Smooth muscle cell (in vitro differentiated cells): ENCODE measurements at regions not wholly inside any gene's neighbourhood (a gene's known extent, or its start where the extent isn't known, plus 50 kb on each side); places are given as distances from the start of the nearest gene placed in this dataset.

Source experiments
- DNase-seq: peaks from one replicate; lab custom pipeline; 2025; ENCODE audit not compliant: unreplicated experiment; lab: John Stamatoyannopoulos, UW
- H2AFZ ChIP-seq: fragments of 200-600 bp; sonication (generic); 2 replicates; pipeline ENCODE4 v1.6.0; 2016; ENCODE audit warnings: antibody characterized with exemption, low read depth, mild to moderate bottlenecking
- H3F3A ChIP-seq: fragments of 200-600 bp; sonication (generic); 2 replicates; pipeline ENCODE4 v1.6.0; 2017; ENCODE audit warnings: antibody characterized with exemption, low read depth
- H3K27ac ChIP-seq: fragments of 200-600 bp; sonication (generic); 2 replicates; pipeline ENCODE4 v1.5.1; 2016; ENCODE audit warnings: low read depth, mild to moderate bottlenecking
- H3K27me3 ChIP-seq: fragments of 200-600 bp; sonication (generic); 2 replicates; pipeline ENCODE4 v1.6.1; 2016; ENCODE audit warnings: low read depth, mild to moderate bottlenecking
- H3K36me3 ChIP-seq: fragments of 200-600 bp; sonication (generic); 2 replicates; pipeline ENCODE4 v1.5.1; 2016; ENCODE audit warnings: low read depth
- H3K4me1 ChIP-seq: fragments of 200-600 bp; sonication (generic); 2 replicates; pipeline ENCODE4 v1.5.1; 2016; ENCODE audit warnings: low read depth
- H3K4me2 ChIP-seq: fragments of 200-600 bp; sonication (generic); 2 replicates; pipeline ENCODE4 v1.6.0; 2016; ENCODE audit warnings: mild to moderate bottlenecking
- H3K4me3 ChIP-seq: fragments of 200-600 bp; sonication (generic); 2 replicates; pipeline ENCODE4 v1.5.1; 2016; ENCODE audit warnings: mild to moderate bottlenecking
- H3K79me2 ChIP-seq: fragments of 200-600 bp; sonication (generic); 2 replicates; pipeline ENCODE4 v1.6.0; 2016; ENCODE audit warnings: low read depth, mild to moderate bottlenecking
- H3K9ac ChIP-seq: fragments of 200-600 bp; sonication (generic); 2 replicates; pipeline ENCODE4 v1.6.0; 2016; ENCODE audit warnings: low read depth
- H3K9me3 ChIP-seq: fragments of 200-600 bp; sonication (generic); replicated peaks from 2 replicates; pipeline ENCODE4 v1.5.1; 2016; ENCODE audit warnings: low read depth
- H4K20me1 ChIP-seq: fragments of 200-600 bp; sonication (generic); 2 replicates; pipeline ENCODE4 v1.6.0; 2016; ENCODE audit warnings: low read depth
- WGBS: methylation state at CpG from one replicate; pipeline ENCODE4 v1.1.7; 2016; ENCODE audit warnings: low lambda C conversion rate; 5-methylcytosine and 5-hydroxymethylcytosine counted together
- TF ChIP-seq, protein P1 (sequence below): fragments of 200-600 bp; sonication (generic); IDR thresholded peaks from 2 replicates; pipeline ENCODE4 v1.5.1; 2017; ENCODE audit warnings: borderline replicate concordance, mild to moderate bottlenecking, antibody characterized with exemption; ENCODE audit not compliant: insufficient read depth, poor library complexity, severe bottlenecking

DNA sequence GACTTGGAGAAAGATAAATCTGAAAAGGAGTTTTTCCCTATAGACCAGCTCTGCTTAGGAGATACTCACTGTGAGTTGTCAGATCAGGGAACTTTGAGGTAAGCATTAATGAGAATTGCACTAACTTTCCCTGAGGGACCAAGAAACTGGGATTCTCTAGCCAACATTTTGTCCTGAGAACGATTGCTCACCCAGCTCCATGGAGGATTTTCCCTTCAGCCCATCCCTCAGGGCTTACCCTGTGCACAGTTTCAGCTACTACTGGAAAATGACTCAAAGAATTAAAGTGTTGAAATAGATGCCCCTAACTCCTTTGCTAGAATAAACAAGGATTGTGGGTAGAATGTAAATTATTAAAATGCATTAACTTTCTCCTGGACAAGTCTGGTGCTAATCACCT is 237.2 kb upstream of the IL12B start:
- H3K4me2 ChIP-seq, result no peak overlapping the region
- no peaks in the 10 kb centered on the region for H3K27me3 ChIP-seq
- WGBS, result 50% methylated on average over 1 of the region's 1 CpG
- H2AFZ ChIP-seq, result no peak overlapping the region
- TF ChIP-seq, protein P1, sequence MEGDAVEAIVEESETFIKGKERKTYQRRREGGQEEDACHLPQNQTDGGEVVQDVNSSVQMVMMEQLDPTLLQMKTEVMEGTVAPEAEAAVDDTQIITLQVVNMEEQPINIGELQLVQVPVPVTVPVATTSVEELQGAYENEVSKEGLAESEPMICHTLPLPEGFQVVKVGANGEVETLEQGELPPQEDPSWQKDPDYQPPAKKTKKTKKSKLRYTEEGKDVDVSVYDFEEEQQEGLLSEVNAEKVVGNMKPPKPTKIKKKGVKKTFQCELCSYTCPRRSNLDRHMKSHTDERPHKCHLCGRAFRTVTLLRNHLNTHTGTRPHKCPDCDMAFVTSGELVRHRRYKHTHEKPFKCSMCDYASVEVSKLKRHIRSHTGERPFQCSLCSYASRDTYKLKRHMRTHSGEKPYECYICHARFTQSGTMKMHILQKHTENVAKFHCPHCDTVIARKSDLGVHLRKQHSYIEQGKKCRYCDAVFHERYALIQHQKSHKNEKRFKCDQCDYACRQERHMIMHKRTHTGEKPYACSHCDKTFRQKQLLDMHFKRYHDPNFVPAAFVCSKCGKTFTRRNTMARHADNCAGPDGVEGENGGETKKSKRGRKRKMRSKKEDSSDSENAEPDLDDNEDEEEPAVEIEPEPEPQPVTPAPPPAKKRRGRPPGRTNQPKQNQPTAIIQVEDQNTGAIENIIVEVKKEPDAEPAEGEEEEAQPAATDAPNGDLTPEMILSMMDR, result no peak
- H3K27ac ChIP-seq, result no peak overlapping the region
- H4K20me1 ChIP-seq, result no peaks in the 10 kb centered on the region
- H3K9ac ChIP-seq, result no peak overlapping the region
- H3K9me3 ChIP-seq, result no peaks in the 10 kb centered on the region
- H3K4me3 ChIP-seq, result no peak overlapping the region
- no peaks in the 10 kb centered on the region for H3K79me2 ChIP-seq
- no peak for DNase-seq
- no peaks in the 10 kb centered on the region for H3K4me1 ChIP-seq
- no peaks in the 10 kb centered on the region for H3F3A ChIP-seq
- no peaks in the 10 kb centered on the region for H3K36me3 ChIP-seq

GRCh38 chr5:159571501-159572244 is 241.4 kb upstream of the IL12B start:
- H3K27me3 ChIP-seq, result no peaks in the 10 kb centered on the region
- H3K9me3 ChIP-seq, result no peaks in the 10 kb centered on the region
- DNase-seq, result no peak
- H3K27ac ChIP-seq, result no peak overlapping the region
- no peaks in the 10 kb centered on the region for H3K36me3 ChIP-seq
- 52% methylated on average over 1 of the region's 1 CpG for WGBS
- TF ChIP-seq, protein P1, result no peak
- no peak overlapping the region for H3K4me2 ChIP-seq
- H2AFZ ChIP-seq, result no peak overlapping the region
- no peak overlapping the region for H3K9ac ChIP-seq
- no peaks in the 10 kb centered on the region for H3K4me1 ChIP-seq
- H3K4me3 ChIP-seq, result no peak overlapping the region
- no peaks in the 10 kb centered on the region for H3K79me2 ChIP-seq
- H4K20me1 ChIP-seq, result no peaks in the 10 kb centered on the region
- H3F3A ChIP-seq, result no peaks in the 10 kb centered on the region

- Histone ChIP-seq H3K79me2 (no peaks in the 10 kb centered on the region), H2AFZ (no peak overlapping the region), H3K36me3 (no peaks in the 10 kb centered on the region), H3F3A (no peaks in the 10 kb centered on the region), H4K20me1 (no peaks in the 10 kb centered on the region), H3K4me1 (no peaks in the 10 kb centered on the region), H3K4me3 (no peak overlapping the region), H3K9ac (no peak overlapping the region), H3K4me2 (no peak overlapping the region), H3K9me3 (no peaks in the 10 kb centered on the region), H3K27ac (no peak overlapping the region), H3K27me3 (no peaks in the 10 kb centered on the region)
- TF ChIP-seq, protein P1, result no peak
- DNase-seq, result no peak
- 96% methylated on average over 7 of the region's 7 CpGs for WGBS
These were observed 246.6 kb upstream of the IL12B start for GRCh38 chr5:159576902-159577301.

GRCh38 chr5:159581502-159582249 is 251.4 kb upstream of the IL12B start:
- DNase-seq, result no peak
- WGBS, result 72% methylated on average over 7 of the region's 7 CpGs
- Histone ChIP-seq H3K4me3 (no peak overlapping the region), H2AFZ (no peak overlapping the region), H3K27ac (peak overlapping the region; percentile 36), H3K4me1 (no peaks in the 10 kb centered on the region), H3K4me2 (no peak overlapping the region), H3K9ac (no peak overlapping the region), H3K9me3 (no peaks in the 10 kb centered on the region), H3K27me3 (no peaks in the 10 kb centered on the region), H3K79me2 (no peaks in the 10 kb centered on the region), H3F3A (no peaks in the 10 kb centered on the region), H3K36me3 (no peaks in the 10 kb centered on the region), H4K20me1 (no peaks in the 10 kb centered on the region)
- TF ChIP-seq, protein P1, result peak; percentile 11
